ENCODE measurements at regions not wholly inside any gene's neighbourhood (a gene's known extent, or its start where the extent isn't known, plus 50 kb on each side); places are given as distances from the start of the nearest gene placed in this dataset.

- TF ChIP-seq GATA2 (IDR thresholded peaks at IDR 0.05; ENCODE audit: low read depth, low read length) = no peak
- TF ChIP-seq GATA3 (IDR thresholded peaks at IDR 0.05; ENCODE audit: low read depth, low read length) = no peak
Measured at GRCh38 chr16:55051571-55052347, 121.1 kb downstream of the IRX5 start.

Measured in SH-SY5Y (cell line).